ENCODE measurements at regions not wholly inside any gene's neighbourhood (a gene's known extent, or its start where the extent isn't known, plus 50 kb on each side); places are given as distances from the start of the nearest gene placed in this dataset.

GRCh38 chr21:22679207-22679606, 1681.0 kb downstream of the NCAM2 start:
- TF ChIP-seq ELF1 (IDR thresholded peaks at IDR 0.05) = no peak
- TF ChIP-seq ZBTB33 (IDR thresholded peaks at IDR 0.05; ENCODE audit: borderline replicate concordance, low read depth) = no peak
- TF ChIP-seq REST (IDR thresholded peaks at IDR 0.05; ENCODE audit: low read depth, low read length) = no peak
- TF ChIP-seq CTCF (IDR thresholded peaks at IDR 0.05) = no peak
- no peak for TF ChIP-seq FOXJ3 (CRISPR knock-in tag; IDR thresholded peaks at IDR 0.05)
- no peak for TF ChIP-seq MAX (IDR thresholded peaks at IDR 0.05; ENCODE audit: low read depth)
- TF ChIP-seq MXI1 (IDR thresholded peaks at IDR 0.05; ENCODE audit: low read depth, low read length) = no peak
- no peak for TF ChIP-seq RFX5 (IDR thresholded peaks at IDR 0.05; ENCODE audit: low read length)
- TF ChIP-seq GABPA (IDR thresholded peaks at IDR 0.05; ENCODE audit: low read depth) = no peak

Data from SK-N-SH (cell line).